NOMO-1 treated with DMSO at 0.1 percent for 48 hours (cell line): ENCODE measurements at regions not wholly inside any gene's neighbourhood (a gene's known extent, or its start where the extent isn't known, plus 50 kb on each side); places are given as distances from the start of the nearest gene placed in this dataset.

Experiments used
- DNase-seq: peaks from one replicate; lab custom pipeline; 2025; ENCODE audit not compliant: unreplicated experiment; lab: John Stamatoyannopoulos, UW

- DNase-seq = no peak
Observed at GRCh38 chr2:105652014-105652796, 92.5 kb upstream of the NCK2 start.

GRCh38 chr2:105649534-105649933 is 95.2 kb upstream of the NCK2 start:
- DNase-seq = no peak

GRCh38 chr2:105647731-105648130 is 97.0 kb upstream of the NCK2 start:
- no peak for DNase-seq

DNA sequence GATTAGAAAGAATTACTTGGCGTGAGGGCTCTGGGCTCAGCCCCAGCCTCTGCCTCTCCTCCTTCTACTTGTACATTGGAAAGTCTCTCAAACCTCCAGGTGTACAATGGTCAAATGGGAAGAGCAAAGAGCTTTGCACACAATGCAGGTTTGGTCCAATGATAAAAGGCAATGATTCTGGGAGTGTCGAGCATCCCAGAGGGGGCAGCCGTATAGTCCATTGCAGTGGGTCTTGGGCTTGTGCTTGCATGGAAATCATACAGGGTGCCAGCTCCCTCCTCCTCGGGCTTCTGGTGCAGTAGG is 98.0 kb upstream of the NCK2 start:
- no peak for DNase-seq

- DNase-seq = no peak
Observed at GRCh38 chr2:105645938-105646773, 98.6 kb upstream of the NCK2 start.

DNA sequence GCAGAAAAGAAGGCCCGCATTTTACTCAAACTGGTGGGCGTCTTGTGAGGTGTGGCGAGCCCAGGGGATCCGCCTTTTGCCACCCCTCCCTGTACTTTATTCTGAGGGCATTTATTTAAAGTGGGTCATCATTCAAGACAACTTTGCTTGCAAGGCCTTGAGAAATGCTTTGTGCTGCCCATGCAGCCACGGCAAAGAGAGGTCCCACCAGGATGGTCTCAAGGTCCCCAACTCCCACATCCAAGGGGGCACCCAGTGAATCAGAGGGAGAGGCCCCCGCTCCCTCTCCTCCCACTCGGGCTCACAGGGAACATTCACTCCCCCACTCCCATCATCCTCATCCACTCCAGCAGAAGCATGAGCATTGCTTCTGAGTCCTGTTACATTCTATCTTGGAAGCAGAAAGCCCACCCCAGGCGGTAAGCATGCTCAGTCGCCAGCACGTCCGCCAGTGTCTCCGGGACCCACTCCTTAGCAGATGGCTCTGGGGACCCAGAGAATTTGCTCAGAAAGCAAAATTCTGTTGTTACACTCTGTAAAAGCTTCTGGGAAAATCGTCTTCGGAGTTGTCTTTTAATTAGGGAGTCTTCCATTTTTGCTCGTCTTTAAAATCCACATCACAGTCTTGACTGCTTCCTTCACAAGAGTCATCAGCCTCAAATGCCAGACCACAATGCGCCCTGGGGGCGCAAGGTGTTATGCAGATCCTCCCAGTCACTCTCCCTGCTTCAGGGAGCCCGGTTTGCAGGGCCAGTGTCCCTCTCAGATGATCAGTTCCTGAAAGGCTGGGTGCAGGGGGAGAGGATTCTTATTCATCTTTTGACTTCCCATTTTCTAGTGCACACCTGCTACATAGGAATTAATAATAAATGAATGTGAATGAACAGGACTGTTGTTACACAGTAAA is 99.4 kb upstream of the NCK2 start:
- no peak for DNase-seq

DNA sequence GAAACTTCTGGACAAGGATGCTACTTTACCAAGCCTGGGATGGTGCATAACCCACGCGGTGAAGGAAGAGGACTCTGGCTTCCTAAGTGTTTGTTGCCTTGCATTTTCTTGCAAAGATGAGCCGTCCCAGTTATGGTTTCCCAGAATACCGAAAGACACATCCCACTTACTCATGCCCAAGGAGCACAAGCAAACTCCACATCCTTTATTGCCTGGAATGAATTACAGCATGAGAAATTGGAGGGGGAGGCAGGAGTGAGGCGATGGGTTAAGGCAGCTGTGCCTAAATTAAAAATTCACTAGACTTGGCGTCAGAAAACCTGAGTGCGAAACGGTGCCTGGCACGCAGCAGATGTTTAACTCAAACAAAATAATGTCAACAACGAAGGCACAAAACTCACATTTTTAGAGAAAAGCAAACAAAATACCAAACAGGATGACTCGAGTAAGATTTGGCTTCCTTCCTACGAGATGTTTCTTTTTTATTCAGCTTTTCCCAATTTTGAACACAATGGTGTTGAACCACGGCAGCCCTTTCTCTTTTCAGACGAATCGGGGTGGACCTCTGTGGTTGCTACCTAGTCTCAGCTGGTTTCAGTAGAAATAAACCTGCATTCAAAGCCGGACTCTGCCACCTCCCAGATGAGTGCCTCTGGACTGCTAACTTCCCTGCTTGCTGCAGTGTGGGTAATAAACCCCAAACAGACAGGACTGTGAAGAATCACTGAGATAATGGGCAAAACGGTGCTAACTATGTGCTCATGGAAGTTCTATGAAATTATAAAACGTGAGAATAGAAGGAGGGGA is 100.3 kb upstream of the NCK2 start:
- no peak for DNase-seq

DNA sequence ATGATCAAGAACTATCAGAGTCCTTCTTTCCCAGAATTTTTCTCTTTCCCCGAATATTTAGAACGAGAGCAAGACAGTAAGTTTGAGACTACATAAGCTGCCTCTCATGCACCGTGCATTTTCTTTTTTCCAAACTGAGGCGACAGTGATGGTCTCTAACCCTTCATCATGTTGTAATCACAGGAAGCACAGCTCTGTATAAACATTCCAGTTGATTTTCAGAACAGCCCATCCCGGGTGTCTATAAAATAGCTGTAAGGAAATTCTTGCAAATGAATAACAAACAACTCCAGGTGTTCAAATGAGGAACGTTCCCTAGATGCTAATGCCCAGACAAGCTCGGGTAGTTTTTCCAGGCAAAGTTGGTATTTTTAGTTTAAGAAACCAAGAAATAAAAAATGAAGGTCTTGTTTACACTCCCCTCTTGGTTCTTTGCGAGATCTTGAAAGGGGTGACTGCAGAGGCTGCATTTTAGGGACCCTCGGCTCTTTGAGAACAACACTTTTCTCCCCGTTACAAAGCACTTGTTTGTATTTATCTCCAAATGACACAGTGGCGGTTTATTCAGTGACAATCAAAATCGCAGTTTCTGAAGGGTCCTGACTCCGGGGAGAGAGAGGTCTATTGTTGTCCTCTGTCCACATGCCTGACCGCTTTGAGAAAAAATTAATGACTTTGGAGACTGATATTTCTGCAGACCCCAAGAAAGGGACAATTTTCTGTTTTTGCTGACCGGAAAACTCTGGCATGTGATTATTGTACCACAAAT is 101.1 kb upstream of the NCK2 start:
- DNase-seq = no peak

DNA sequence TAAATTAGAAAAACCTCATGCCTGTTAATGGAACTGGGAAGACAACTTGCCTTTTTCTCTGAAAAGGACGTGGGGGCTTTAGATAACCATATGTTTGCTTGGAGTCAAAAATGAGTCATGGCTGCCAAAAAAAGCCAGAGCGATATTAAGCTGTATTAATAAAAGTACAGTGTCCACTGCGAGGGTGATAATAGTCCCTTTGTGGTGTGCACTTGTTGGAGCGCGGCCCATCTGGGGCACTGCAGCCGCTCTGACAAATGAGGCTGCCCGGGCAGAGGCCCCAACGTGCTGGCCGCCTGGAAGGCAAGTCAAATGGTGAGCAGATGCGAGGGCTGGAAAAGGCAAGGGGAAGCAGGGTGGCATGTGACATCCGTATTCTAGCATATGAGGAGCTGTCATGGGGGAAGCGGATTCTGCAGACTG is 103.3 kb upstream of the NCK2 start:
- DNase-seq = no peak

- no peak for DNase-seq
Observed at GRCh38 chr2:105640246-105640645, 104.5 kb upstream of the NCK2 start.

DNA sequence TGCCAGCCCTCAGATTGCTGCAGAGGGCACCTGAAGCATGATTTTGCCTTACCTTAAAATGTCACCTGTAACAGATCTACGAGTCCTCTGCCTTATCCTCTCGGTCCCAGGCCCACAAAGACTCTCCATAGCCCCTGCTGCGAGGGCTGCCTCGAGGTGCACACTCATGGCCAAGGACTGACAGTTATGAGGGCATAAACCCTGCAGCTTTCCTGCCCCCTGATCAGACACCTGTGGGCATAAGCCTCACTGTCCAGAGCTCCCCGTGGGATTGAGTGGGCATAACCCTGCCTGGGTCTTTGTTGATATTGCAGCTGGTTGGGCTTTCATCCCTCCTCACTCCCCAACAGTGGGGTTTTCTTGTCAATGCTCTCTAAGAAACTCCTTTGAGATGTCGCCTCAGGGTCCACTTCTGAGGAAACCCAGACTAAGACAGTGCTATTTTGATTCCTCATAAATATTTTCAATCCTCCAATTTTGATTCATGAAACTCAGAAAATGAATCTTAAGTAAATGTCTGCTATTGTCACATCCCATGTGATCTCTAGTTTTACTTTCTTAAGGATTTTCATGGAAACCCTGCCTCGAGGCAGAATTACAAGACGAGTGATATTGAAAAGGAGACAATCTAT is 108.5 kb upstream of the NCK2 start:
- DNase-seq = no peak

GRCh38 chr2:105635564-105635963 is 109.1 kb upstream of the NCK2 start:
- no peak for DNase-seq

DNA sequence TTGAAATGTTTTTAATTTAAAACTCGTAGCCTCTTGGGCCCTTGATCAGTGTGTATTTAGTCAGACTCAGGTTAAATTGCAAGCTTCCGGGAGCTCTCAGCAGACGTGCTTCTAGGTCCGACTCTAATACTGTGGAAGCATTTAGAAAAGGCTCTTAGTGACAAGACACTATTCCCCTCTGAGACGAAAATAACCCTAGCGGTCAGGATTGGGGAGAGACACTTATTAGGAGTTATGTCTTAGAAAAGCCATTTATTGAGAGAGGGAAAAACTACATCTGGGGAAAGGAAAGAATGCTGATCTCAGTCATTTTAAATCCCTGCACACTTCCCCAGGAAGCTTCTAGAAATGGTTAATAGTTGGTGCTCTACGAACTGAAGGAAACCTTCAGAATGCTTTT is 110.5 kb upstream of the NCK2 start:
- DNase-seq = no peak

GRCh38 chr2:105631922-105632321 is 112.8 kb upstream of the NCK2 start:
- no peak for DNase-seq

DNA sequence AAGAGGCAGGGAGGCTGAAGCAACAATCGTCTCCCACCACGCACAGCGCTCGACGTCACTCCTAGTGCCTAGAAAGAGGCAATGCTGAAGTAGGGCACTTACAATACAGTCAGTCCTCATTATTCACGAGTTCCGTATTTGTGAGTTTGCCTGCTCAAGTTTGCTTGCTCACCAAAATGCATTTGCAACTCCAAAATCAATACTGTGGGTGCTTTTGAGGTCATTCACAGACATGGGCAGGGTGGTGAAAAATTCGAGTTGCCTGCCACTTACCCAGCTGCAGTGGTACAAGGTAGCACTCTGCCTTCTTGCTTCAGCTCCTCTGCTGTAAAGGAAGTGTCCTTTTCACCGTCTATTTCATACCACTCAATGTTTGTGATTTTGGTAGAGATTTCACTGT is 113.7 kb upstream of the NCK2 start:
- no peak for DNase-seq

DNA sequence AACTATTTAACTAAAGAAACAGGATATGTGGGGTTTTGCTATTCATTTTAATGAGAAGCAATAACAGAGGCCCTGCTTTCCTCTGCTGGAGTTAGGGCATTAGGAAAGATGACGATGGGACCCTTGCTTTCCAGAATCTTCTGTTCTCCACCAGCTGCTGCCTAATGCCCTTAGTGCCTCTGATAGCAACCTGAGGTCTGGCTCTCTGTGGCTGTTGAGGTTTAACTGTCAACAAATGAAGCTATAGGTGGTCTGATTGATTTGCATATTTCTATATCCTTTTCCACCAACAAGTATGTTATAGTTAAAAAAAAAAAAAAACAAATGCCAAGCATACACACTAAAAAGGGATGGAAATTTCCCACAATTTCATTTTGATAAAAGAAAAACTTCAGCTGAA is 115.1 kb upstream of the NCK2 start:
- DNase-seq = no peak

- no peak for DNase-seq
Observed at GRCh38 chr2:105627534-105627933, 117.2 kb upstream of the NCK2 start.

DNA sequence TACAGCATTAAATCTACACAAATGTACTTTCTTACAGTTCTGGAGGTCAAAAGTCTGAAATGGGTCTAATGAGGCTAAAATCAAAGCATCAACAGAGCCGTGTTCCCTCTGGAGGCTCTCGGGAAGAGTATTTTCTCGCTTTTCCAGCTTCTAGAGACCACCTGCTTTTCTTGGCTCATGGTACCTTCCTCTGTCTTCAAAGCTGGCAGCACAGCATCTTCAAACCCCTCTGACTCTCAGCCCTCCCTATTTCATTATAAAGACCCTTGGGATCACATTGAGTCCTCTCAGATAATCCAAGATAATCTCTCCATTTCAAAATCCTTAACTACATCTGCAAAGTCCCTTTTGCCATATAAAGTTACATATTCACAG is 117.8 kb upstream of the NCK2 start:
- no peak for DNase-seq

GRCh38 chr2:105626212-105626965 is 118.3 kb upstream of the NCK2 start:
- DNase-seq = no peak
